HG02981 (cell line): ENCODE measurements at regions not wholly inside any gene's neighbourhood (a gene's known extent, or its start where the extent isn't known, plus 50 kb on each side); places are given as distances from the start of the nearest gene placed in this dataset.
"Not testable (repeated sequence)": the region's sequence is repeated elsewhere in the genome, so short reads cannot be mapped to it uniquely, and the experiment has no call there.

Experiments used
- ATAC-seq: cut with Tn5 transposase; IDR thresholded peaks from one replicate; pipeline ENCODE4 v1.9.1; 2021; ENCODE audit warnings: mild to moderate bottlenecking, moderate library complexity; ENCODE audit not compliant: unreplicated experiment

GRCh38 chr11:22454461-22455090 is 116.4 kb downstream of the SLC17A6 start:
- no peak for ATAC-seq

DNA sequence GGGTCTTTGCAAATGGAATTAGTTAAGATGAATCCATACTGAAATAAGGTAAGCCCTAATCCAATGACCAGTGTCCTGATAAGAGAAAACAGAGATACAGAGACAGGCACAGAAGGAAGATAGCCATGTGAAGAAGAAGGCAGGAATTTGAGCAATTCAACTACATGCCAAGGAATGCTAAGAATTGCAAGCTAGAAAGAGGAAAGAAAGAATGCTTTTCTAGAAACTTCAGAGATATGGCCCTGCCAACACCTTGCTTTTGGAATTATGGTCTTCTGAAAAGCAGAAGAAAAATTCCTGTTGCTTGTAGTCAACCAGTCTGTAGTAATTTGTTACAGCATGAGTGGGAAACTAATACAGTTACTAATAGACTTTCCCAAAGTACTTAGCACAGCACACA is 111.3 kb downstream of the SLC17A6 start:
- no peak for ATAC-seq

- ATAC-seq = no peak
These were observed 105.9 kb downstream of the SLC17A6 start for GRCh38 chr11:22444076-22444475.

- no peak for ATAC-seq
These were observed 103.7 kb downstream of the SLC17A6 start for GRCh38 chr11:22441831-22442230.

DNA sequence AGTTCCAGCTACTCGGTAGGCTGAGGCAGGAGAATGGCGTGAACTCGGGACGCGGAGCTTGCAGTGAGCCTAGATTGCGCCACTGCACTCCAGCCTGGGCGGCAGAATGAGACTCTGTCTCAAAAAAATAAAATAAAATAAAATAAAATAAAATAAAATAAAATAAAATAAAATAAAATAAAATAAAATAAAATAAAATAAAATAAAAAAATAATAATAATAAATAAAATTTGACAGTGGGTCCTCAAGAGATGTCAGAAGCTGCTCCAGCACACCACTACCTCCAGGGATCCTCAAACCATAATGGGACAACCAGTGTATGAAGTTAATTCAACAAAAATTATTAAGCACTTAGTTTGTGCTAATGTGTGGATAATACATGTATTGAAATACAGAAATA is 97.4 kb downstream of the SLC17A6 start:
- not testable (repeated sequence) for ATAC-seq

- no peak for ATAC-seq
These were observed 95.3 kb downstream of the SLC17A6 start for GRCh38 chr11:22433517-22433916.

- ATAC-seq = no peak
These were observed 94.9 kb downstream of the SLC17A6 start for GRCh38 chr11:22433094-22433455.

DNA sequence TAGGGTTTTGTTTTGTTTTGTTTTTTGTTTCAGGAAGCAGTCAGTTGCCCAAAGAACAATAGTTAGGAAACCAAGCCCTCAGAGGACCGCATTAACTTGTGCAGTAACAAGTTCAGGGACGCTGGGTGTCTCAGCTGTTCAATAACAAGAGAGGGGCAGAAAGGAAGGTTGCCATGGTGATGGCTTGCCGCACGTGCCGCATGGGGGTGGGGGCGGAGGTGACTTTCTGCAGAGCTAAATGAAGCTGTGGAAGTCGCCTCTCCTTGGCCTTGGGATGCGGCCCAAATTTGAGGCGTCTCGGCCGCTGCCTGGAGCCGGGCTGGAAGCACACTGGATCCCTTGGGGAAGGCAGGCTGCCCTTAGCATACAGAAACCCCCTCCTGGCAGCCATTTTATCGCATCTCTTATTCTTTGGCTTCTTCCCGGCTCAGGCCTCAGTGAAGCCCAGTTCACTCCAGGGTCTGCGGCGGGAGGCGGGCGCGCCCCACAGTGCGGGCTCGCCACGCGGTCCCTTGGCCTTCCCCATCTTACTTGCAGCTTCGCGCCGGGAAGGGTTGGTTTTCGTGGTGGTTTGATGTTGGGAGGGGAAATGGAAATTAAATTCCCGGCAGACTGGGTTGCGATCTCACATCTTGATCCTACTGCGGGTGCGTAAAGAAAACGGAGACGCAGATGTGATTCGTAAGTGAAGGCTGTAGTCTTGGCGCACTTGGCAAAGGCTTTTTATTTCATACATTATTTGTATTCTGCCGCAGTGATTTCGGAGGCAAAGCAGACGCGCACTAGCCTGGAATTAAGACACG is 94.3 kb downstream of the SLC17A6 start:
- peak; percentile 60 for ATAC-seq

- no peak for ATAC-seq
These were observed 92.9 kb downstream of the SLC17A6 start for GRCh38 chr11:22431106-22431505.

- no peak for ATAC-seq
These were observed 92.5 kb downstream of the SLC17A6 start for GRCh38 chr11:22430639-22431038.

GRCh38 chr11:22430141-22430541 is 92.0 kb downstream of the SLC17A6 start:
- no peak for ATAC-seq
